Endothelial cell of hepatic sinusoid (primary cell): ENCODE measurements at regions not wholly inside any gene's neighbourhood (a gene's known extent, or its start where the extent isn't known, plus 50 kb on each side); places are given as distances from the start of the nearest gene placed in this dataset.

Source experiments
- in situ Hi-C: cut with HindIII; loops from 2 replicates; pipeline ENCODE4 v1.10.0; 2017; ENCODE audit warnings: low sequenced_read_pairs

- in situ Hi-C loops: no loop called here
These were observed 194.2 kb upstream of the SMC2 start for GRCh38 chr9:103899866-103900265.

GRCh38 chr9:103900466-103900865 lies 193.6 kb upstream of the SMC2 start:
- in situ Hi-C loops: no loop called here

DNA sequence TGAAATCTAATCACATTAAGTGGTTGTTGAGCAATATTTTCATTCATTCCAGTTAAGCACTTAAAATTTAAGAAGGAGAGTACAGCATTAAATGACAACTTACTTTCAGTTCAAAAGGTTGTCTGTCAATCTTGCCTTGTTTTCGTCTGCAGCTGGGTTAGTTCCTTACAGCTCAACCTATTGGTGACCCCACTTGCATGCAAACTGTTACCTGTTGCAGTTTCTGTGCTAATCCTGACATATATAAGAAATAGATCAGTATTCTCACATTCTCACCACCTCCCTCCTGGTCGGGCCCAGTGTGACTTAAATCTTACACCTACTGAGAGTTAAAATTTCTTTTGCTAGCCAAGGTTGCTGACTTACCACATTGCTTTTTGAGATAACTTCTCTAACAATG lies 191.8 kb upstream of the SMC2 start:
- in situ Hi-C loops: no loop called here

DNA sequence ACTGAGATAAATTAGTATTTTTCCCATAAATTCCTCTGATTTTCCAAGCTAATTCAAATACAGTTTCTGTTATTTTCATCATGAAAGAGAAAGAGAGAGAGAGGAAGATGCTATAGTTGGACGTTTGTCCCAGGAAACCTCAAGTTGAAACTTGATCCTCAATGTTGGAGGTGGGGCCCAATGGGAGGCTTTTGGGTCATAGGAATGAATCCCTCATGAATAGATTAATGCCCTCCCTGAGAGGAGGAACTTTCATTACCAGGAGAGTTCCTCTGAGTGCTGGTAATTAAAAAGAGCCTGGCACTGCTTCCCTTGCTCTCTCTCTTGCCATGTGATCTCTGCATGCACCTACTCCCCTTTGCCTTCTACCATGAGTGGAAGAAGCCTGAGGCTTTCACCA lies 189.9 kb upstream of the SMC2 start:
- in situ Hi-C loops: no loop called here

GRCh38 chr9:103913899-103914298 lies 180.2 kb upstream of the SMC2 start:
- in situ Hi-C loops: no loop called here

GRCh38 chr9:103919605-103920209 lies 174.4 kb upstream of the SMC2 start:
- in situ Hi-C loops: no loop called here

DNA sequence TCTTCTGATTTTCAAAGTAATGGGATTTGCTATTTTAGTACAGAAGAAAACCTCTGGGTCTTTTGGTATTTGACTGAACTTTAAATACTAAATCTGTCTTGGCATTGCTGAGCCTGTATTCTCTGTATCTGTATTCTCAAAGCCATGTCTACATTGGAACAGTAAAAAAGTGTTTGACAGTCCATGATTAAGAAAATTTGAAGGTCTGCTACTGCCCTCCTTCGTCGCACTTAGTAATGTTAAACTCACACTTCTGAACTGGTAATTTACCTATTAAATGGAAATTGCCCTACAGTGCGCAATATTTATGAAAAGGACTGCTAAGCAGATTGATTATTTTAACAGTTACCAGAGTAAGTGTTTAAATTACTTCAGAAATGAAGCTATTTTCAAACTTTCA lies 165.7 kb upstream of the SMC2 start:
- in situ Hi-C loops: no loop called here

GRCh38 chr9:103941104-103941503 lies 153.0 kb upstream of the SMC2 start:
- in situ Hi-C loops: no loop called here

DNA sequence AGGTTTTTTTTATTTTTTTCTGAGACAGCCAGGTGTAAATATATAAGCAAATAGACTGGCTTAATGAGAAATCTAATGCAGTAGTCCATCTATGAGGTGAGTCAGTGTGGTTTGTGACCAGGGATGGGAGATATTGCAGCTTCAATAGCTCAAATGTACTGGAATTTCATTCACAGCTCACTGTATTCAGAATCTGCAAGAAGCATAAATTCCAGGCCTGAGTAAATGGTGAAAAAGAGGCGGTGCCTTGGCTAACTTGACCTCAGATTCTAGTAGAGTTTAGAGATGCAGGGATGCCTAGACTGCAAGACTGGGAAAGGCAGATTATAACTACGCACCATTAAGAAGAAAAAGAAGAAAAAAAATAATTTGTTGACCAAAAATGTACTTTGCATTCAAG lies 151.9 kb upstream of the SMC2 start:
- in situ Hi-C loops: no loop called here

DNA sequence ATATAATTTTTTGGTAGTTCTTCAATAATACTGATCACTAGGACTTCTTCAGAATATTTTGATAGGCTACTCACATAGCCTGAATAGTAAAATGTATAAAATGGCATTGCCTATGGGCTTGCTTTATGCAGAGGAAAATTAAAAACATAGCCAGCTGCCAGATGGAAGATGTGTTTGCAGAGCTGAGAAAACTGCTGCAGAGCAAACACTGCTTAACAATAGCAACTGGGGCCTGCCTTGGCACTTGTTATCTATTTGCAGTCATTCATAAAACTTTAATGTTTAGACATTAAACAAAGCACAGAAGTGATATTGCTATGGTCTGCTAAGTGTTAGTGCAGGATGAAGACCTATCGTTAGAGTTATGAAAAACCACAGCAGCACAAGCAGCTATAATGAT lies 151.5 kb upstream of the SMC2 start:
- in situ Hi-C loops: no loop called here

- in situ Hi-C loops: no loop called here
These were observed 145.0 kb upstream of the SMC2 start for GRCh38 chr9:103949096-103949495.

- in situ Hi-C loops: no loop called here
These were observed 116.9 kb upstream of the SMC2 start for GRCh38 chr9:103977163-103977562.

DNA sequence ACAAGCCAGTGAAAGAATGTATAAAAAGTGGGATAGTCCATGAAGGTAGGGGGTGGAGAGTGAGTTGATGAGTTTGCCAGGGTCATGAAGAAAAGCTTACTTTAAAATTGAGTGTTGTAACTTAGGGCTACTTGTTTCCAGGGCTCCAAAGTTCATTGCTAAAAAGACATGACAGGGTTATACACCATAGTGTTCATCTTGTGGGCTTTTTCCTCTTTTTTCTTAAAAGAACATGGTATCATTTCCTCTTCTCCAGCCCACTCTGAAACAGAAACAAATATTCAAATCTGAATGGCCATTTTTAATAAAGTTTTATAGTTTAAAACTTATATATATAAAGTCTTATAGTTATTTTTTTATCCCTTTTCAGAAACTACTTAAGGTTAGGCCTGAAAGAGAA lies 115.7 kb upstream of the SMC2 start:
- in situ Hi-C loops: no loop called here

- in situ Hi-C loops: no loop called here
These were observed 112.2 kb upstream of the SMC2 start for GRCh38 chr9:103981912-103982311.

GRCh38 chr9:103985077-103985476 lies 109.0 kb upstream of the SMC2 start:
- in situ Hi-C loops: no loop called here

DNA sequence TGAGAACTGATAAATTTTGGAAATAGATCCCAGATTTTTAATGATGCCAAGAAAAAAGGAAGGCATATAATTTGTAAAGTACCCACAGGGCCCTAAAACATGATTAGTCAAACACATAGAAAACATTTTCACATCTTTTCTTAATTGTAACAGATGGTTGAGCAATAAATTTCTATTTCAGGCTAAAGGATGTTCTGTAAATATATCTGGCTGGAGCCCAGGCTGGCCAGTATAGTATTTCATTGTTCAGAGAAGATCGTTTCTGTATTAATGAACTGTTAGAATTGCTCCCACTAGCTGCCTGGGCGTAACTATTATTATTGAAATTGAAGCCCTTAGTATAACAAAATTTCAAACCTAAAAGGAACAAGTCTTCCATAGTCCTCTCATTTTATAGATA lies 105.3 kb upstream of the SMC2 start:
- in situ Hi-C loops: no loop called here

- in situ Hi-C loops: no loop called here
These were observed 103.8 kb upstream of the SMC2 start for GRCh38 chr9:103990311-103990710.

- in situ Hi-C loops: no loop called here
These were observed 103.1 kb upstream of the SMC2 start for GRCh38 chr9:103991001-103991400.

DNA sequence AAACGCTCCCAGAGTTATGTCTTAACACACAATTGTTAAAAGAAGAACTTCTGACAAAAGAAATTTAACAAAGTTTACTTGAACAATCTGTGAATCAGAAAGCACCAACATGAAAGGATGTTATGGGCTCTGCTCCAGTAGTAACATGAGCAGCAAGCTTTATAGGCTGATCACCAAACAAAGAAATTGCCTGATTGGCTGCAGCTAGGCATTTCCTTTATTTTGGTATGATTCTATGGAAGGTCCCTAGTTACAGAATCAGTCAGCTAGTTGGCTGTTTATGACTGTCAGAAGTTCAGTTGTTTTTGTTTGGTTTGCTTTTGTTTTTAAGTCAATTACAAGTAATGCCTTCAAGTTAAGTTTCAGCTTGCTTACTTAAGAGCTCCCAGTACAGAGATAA lies 102.4 kb upstream of the SMC2 start:
- in situ Hi-C loops: no loop called here

GRCh38 chr9:103992938-103993579 lies 101.0 kb upstream of the SMC2 start:
- in situ Hi-C loops: no loop called here

- in situ Hi-C loops: no loop called here
These were observed 96.2 kb upstream of the SMC2 start for GRCh38 chr9:103997856-103998370.

- in situ Hi-C loops: no loop called here
These were observed 94.6 kb upstream of the SMC2 start for GRCh38 chr9:103999375-104000062.
